Stimulated activated naive CD8-positive, alpha-beta T cell treated with anti-CD3 and anti-CD28 coated beads, Interleukin-15, amount 100 ng/mL, for 72 hours (primary cell): ENCODE measurements at regions not wholly inside any gene's neighbourhood (a gene's known extent, or its start where the extent isn't known, plus 50 kb on each side); places are given as distances from the start of the nearest gene placed in this dataset.

Experiments used
- ATAC-seq: fragments of 150-1000 bp; cut with Tn5 transposase; 2 replicates; pipeline ENCODE4 v1.10.0; 2021; ENCODE audit warnings: mild to moderate bottlenecking, moderate library complexity
- DNase-seq, 2 donors: peaks; one replicate each; pipeline ENCODE4 v3.0.0; 2021 to 2022
- H3K27ac Mint-ChIP-seq, 2 donors: one replicate each; pipeline ENCODE4 v1.8.0; 2022; ENCODE audit warnings: mild to moderate bottlenecking in 2 of 2, mixed read lengths in 2 of 2, moderate library complexity in 2 of 2
- H3K27me3 Mint-ChIP-seq: one replicate; pipeline ENCODE4 v1.8.0; 2022; ENCODE audit warnings: mixed read lengths
- H3K4me1 Mint-ChIP-seq: one replicate; pipeline ENCODE4 v1.8.0; 2022; ENCODE audit warnings: mild to moderate bottlenecking, mixed read lengths
- H3K4me3 Mint-ChIP-seq, 2 donors: one replicate each; pipeline ENCODE4 v1.8.0; 2022; ENCODE audit warnings: mild to moderate bottlenecking in 2 of 2, mixed read lengths in 2 of 2, moderate library complexity in 1 of 2
- H3K9me3 Mint-ChIP-seq, 2 donors: one replicate each; pipeline ENCODE4 v1.8.0; 2022; ENCODE audit warnings: mixed read lengths in 2 of 2

- DNase-seq = no peak
- H3K9me3 Mint-ChIP-seq = peaks cover 0 to 5% of the 10 kb centered on the region in 2 donors
- ATAC-seq = no peak
- H3K4me1 Mint-ChIP-seq = peaks cover 5% of the 10 kb centered on the region
- H3K4me3 Mint-ChIP-seq = no peak overlapping the region
- H3K27ac Mint-ChIP-seq = no peak overlapping the region
- peaks cover 9% of the 10 kb centered on the region for H3K27me3 Mint-ChIP-seq
Measured at GRCh38 chr20:4095639-4096038, 53.0 kb upstream of the SMOX start.

- DNase-seq (peak in 1 of 2 donors; percentile 42), ATAC-seq (peak; percentile 42)
- no peaks in the 10 kb centered on the region for H3K4me1 Mint-ChIP-seq
- H3K27me3 Mint-ChIP-seq = peaks cover 9% of the 10 kb centered on the region
- peaks cover 0 to 5% of the 10 kb centered on the region in 2 donors for H3K9me3 Mint-ChIP-seq
- H3K27ac Mint-ChIP-seq = no peak overlapping the region
- no peak overlapping the region for H3K4me3 Mint-ChIP-seq
Measured at GRCh38 chr20:4091490-4092479, 56.8 kb upstream of the SMOX start.

- H3K9me3 Mint-ChIP-seq = peaks cover 0 to 5% of the 10 kb centered on the region in 2 donors
- DNase-seq (no peak), ATAC-seq (no peak)
- peaks cover 3% of the 10 kb centered on the region for H3K4me1 Mint-ChIP-seq
- H3K27me3 Mint-ChIP-seq = peaks cover 9% of the 10 kb centered on the region
- no peak overlapping the region for H3K4me3 Mint-ChIP-seq
- H3K27ac Mint-ChIP-seq = no peak overlapping the region
Measured at GRCh38 chr20:4090756-4091489, 57.7 kb upstream of the SMOX start.

- H3K4me1 Mint-ChIP-seq = peaks cover 13% of the 10 kb centered on the region
- ATAC-seq (no peak), DNase-seq (no peak)
- no peaks in the 10 kb centered on the region for H3K9me3 Mint-ChIP-seq
- H3K27ac Mint-ChIP-seq = no peak overlapping the region
- H3K27me3 Mint-ChIP-seq = no peaks in the 10 kb centered on the region
- no peak overlapping the region for H3K4me3 Mint-ChIP-seq
Measured at GRCh38 chr20:4089756-4090487, 58.7 kb upstream of the SMOX start.

- Mint-ChIP-seq H3K27me3 (no peaks in the 10 kb centered on the region), H3K27ac (peak overlapping the region; percentile 14 to 37), H3K4me3 (no peak overlapping the region), H3K4me1 (peaks cover 25% of the 10 kb centered on the region), H3K9me3 (peaks cover 0 to 5% of the 10 kb centered on the region in 2 donors)
- DNase-seq = no peak
- ATAC-seq = no peak
Measured at GRCh38 chr20:4088766-4089165, 59.9 kb upstream of the SMOX start.

- no peak for ATAC-seq
- H3K27me3 Mint-ChIP-seq = no peaks in the 10 kb centered on the region
- H3K27ac Mint-ChIP-seq = no peak overlapping the region
- peaks cover 31% of the 10 kb centered on the region for H3K4me1 Mint-ChIP-seq
- no peak overlapping the region for H3K4me3 Mint-ChIP-seq
- H3K9me3 Mint-ChIP-seq = peaks cover 0 to 5% of the 10 kb centered on the region in 2 donors
- no peak for DNase-seq
Measured at GRCh38 chr20:4087923-4088322, 60.7 kb upstream of the SMOX start.

GRCh38 chr20:4086771-4087687 lies 61.6 kb upstream of the SMOX start:
- H3K4me1 Mint-ChIP-seq = peaks cover 40% of the 10 kb centered on the region
- no peaks in the 10 kb centered on the region for H3K27me3 Mint-ChIP-seq
- no peak for DNase-seq
- no peak overlapping the region for H3K4me3 Mint-ChIP-seq
- no peak overlapping the region for H3K27ac Mint-ChIP-seq
- ATAC-seq = no peak
- H3K9me3 Mint-ChIP-seq = peaks cover 7 to 10% of the 10 kb centered on the region in 2 donors

- Mint-ChIP-seq H3K4me3 (no peak overlapping the region), H3K4me1 (peaks cover 47% of the 10 kb centered on the region), H3K9me3 (peaks cover 8 to 10% of the 10 kb centered on the region in 2 donors), H3K27me3 (no peaks in the 10 kb centered on the region), H3K27ac (no peak overlapping the region)
- DNase-seq (no peak), ATAC-seq (no peak)
Measured at GRCh38 chr20:4084721-4085120, 63.9 kb upstream of the SMOX start.

GRCh38 chr20:4084096-4084495 lies 64.5 kb upstream of the SMOX start:
- no peak for DNase-seq
- Mint-ChIP-seq H3K27me3 (no peaks in the 10 kb centered on the region), H3K9me3 (peaks cover 8 to 10% of the 10 kb centered on the region in 2 donors), H3K4me1 (peaks cover 47% of the 10 kb centered on the region), H3K27ac (peak overlapping the region in 1 of 2 donors; percentile 50), H3K4me3 (peak overlapping the region in 1 of 2 donors; percentile 69)
- ATAC-seq = no peak

GRCh38 chr20:4083098-4083865 lies 65.3 kb upstream of the SMOX start:
- no peak for DNase-seq
- Mint-ChIP-seq H3K27ac (peak overlapping the region in 1 of 2 donors; percentile 37), H3K4me3 (peak overlapping the region; percentile 43 to 69), H3K27me3 (no peaks in the 10 kb centered on the region), H3K9me3 (peaks cover 8 to 10% of the 10 kb centered on the region in 2 donors), H3K4me1 (peaks cover 54% of the 10 kb centered on the region)
- no peak for ATAC-seq

GRCh38 chr20:4082406-4083097 lies 66.1 kb upstream of the SMOX start:
- H3K4me1 Mint-ChIP-seq = peaks cover 58% of the 10 kb centered on the region
- H3K27ac Mint-ChIP-seq = peak overlapping the region; percentile 8 to 86

GRCh38 chr20:4081421-4081820 lies 66.1 kb upstream of the RNF24 start:
- DNase-seq = no peak
- Mint-ChIP-seq H3K4me3 (no peak overlapping the region), H3K27ac (peak overlapping the region; percentile 55 to 77), H3K4me1 (peaks cover 58% of the 10 kb centered on the region), H3K27me3 (no peaks in the 10 kb centered on the region), H3K9me3 (peaks cover 8 to 10% of the 10 kb centered on the region in 2 donors)
- ATAC-seq = no peak

More at GRCh38 chr20:4082406-4083097, 66.1 kb upstream of the SMOX start:
- Mint-ChIP-seq H3K27me3 (no peaks in the 10 kb centered on the region), H3K4me3 (peak overlapping the region; percentile 43 to 69), H3K9me3 (peaks cover 8 to 10% of the 10 kb centered on the region in 2 donors)
- DNase-seq (peak; percentile 48 to 74), ATAC-seq (peak; percentile 86)

- Mint-ChIP-seq H3K4me3 (no peak overlapping the region), H3K27ac (no peak overlapping the region), H3K9me3 (no peaks in the 10 kb centered on the region), H3K4me1 (peaks cover 15% of the 10 kb centered on the region), H3K27me3 (no peaks in the 10 kb centered on the region)
- no peak for ATAC-seq
- no peak for DNase-seq
Measured at GRCh38 chr20:4076671-4077070, 61.3 kb upstream of the RNF24 start.
